Hepatocyte (in vitro differentiated cells): ENCODE measurements at regions not wholly inside any gene's neighbourhood (a gene's known extent, or its start where the extent isn't known, plus 50 kb on each side); places are given as distances from the start of the nearest gene placed in this dataset.

Experiments
- EZH2 ChIP-seq: fragments of 200-600 bp; sonication (generic); IDR thresholded peaks from 2 replicates; pipeline ENCODE4 v1.6.1; 2016; ENCODE audit warnings: antibody characterized with exemption, mild to moderate bottlenecking, borderline replicate concordance
- TF ChIP-seq, protein P1 (sequence below): fragments of 200-600 bp; sonication (generic); IDR thresholded peaks from 2 replicates; pipeline ENCODE4 v1.5.1; 2016; ENCODE audit warnings: antibody characterized with exemption, mild to moderate bottlenecking; ENCODE audit not compliant: poor library complexity

DNA sequence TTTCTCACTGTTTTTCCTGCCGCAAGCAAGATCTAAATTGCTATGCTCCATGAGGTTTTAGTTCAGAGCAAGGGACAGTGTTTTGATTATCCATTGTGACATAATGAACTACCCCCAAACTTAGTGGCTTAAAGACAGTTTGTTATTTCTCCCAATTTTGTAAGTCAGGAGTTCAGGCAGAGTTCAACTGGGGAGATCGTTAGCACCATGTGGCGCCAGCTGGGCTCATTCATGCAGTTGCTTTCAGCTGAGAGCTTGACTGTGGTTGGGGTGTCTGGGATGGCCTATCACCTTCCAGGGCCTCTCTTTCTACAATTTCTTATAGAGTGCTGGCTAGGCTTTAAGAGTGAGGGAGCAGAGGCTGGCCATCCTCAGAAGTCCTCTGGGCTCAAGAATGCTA lies 382.9 kb upstream of the CELF4 start:
- TF ChIP-seq, protein P1, sequence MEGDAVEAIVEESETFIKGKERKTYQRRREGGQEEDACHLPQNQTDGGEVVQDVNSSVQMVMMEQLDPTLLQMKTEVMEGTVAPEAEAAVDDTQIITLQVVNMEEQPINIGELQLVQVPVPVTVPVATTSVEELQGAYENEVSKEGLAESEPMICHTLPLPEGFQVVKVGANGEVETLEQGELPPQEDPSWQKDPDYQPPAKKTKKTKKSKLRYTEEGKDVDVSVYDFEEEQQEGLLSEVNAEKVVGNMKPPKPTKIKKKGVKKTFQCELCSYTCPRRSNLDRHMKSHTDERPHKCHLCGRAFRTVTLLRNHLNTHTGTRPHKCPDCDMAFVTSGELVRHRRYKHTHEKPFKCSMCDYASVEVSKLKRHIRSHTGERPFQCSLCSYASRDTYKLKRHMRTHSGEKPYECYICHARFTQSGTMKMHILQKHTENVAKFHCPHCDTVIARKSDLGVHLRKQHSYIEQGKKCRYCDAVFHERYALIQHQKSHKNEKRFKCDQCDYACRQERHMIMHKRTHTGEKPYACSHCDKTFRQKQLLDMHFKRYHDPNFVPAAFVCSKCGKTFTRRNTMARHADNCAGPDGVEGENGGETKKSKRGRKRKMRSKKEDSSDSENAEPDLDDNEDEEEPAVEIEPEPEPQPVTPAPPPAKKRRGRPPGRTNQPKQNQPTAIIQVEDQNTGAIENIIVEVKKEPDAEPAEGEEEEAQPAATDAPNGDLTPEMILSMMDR, result no peak
- TF ChIP-seq EZH2, result no peak
